ENCODE measurements at regions not wholly inside any gene's neighbourhood (a gene's known extent, or its start where the extent isn't known, plus 50 kb on each side); places are given as distances from the start of the nearest gene placed in this dataset.

DNA sequence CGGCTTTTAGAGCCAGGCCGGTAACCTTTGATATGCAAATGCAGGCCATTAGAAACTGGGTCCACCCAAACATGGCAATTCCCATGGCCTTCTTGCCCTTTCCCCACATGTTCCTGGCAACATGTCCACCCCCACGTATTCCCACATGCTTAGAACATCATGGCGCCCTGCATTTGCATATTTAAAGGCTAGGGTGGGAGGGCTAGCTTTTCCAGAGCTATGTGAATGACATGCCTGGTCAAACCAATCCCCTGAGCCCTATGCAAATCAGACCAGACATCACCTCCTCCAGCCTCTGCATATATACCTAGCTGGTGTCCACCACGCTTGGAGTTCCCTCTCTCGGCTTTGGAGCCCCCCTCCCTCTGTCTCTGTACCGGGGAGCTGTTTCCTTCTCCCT, 481.9 kb downstream of the CDH2 start:
- DNase-seq (ENCODE audit: low spot score in 2 of 2): no peak
- Mint-ChIP-seq H3K36me3 (peaks cover 0 to 8% of the 10 kb centered on the region in 2 donors), H3K9me3 (peaks cover 14 to 25% of the 10 kb centered on the region in 2 donors), H3K27ac (no peak overlapping the region)
- ATAC-seq: no peak

DNA sequence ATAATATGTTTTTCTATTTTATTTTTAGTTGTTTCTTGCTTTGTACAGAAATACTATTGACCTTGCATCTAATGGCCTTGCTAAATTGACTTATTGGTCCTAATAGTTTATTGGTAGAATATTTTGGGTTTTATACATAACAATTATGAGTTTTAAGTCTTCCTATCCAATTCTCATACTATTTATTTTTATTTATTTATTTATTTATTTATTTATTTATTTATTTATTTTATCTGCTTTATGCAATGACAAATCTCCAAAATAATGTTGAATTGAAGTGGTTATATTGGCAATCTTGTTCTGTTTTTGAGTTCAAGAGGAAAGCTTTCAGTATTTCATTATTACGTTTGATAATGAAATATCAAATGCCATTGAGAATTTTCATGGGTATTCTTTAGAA, 488.3 kb downstream of the CDH2 start:
- Mint-ChIP-seq H3K9me3 (peaks cover 9 to 12% of the 10 kb centered on the region in 2 donors), H3K27ac (no peak overlapping the region), H3K36me3 (no peaks in the 10 kb centered on the region)
- no peak for DNase-seq (ENCODE audit: low spot score in 2 of 2)
- ATAC-seq: no peak

DNA sequence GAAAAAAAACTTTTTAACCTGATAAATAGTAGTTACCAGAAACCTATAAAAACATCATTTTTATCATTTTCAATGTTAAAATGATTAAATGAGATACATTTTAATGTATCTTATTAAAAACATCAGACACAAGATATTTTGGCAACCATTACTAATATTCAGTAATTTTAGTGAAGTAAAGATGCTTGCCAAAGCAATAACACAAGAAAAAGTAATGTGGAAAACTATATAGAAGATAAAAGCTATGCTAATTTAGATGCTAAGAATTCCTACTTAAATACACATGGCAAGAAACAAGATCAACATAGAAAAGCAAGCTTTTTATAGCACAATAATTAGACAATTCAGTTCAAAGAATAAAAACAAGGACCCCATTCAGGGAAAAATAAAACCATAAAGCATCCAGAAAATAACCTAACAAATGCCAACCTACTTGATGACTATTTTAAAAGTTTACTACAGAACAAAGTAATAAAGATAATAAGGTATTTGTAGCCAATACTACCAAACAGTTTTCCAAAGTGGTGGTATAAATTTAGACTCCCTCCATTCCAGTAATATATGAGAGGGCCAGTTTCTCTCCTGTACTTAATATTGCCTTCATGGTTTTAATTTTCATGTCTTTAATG, 489.5 kb downstream of the CDH2 start:
- DNase-seq (ENCODE audit: low spot score in 2 of 2): no peak

DNA sequence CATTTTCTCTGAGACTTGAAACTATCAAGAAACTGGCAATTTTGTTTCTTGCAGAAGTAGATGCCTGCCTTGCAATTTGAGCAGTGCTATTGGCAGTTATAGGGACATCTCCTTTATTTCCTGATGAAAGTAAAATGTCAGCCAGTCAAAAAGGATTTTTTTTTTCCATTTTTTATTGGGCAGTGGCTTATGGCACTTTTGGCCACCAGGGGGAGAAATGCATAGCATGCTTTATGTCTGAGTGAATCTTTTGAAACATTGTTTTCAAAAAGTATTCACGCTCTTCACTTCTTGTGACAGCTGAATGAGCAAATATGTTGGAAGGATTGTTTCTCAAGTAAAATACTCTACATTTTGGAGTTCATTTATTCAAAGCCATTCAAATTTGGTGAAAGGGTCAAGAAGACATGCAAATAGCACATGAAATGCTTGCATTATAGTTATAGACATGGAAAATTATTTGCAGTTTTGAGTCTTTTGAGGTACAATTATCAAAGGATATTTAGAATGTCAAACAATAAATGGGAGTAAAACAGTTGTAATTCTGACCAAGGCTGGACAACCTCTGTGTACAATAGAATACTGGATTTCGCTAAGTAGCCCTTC, 491.0 kb downstream of the CDH2 start:
- Mint-ChIP-seq H3K36me3 (no peaks in the 10 kb centered on the region), H3K27ac (no peak overlapping the region), H3K9me3 (peaks cover 6 to 12% of the 10 kb centered on the region in 2 donors)
- no peak for DNase-seq (ENCODE audit: low spot score in 2 of 2)
- no peak for ATAC-seq

More for the DNA sequence above, 489.5 kb downstream of the CDH2 start:
- no peak for ATAC-seq
- Mint-ChIP-seq H3K9me3 (peaks cover 6 to 12% of the 10 kb centered on the region in 2 donors), H3K36me3 (no peaks in the 10 kb centered on the region), H3K27ac (no peak overlapping the region)

DNA sequence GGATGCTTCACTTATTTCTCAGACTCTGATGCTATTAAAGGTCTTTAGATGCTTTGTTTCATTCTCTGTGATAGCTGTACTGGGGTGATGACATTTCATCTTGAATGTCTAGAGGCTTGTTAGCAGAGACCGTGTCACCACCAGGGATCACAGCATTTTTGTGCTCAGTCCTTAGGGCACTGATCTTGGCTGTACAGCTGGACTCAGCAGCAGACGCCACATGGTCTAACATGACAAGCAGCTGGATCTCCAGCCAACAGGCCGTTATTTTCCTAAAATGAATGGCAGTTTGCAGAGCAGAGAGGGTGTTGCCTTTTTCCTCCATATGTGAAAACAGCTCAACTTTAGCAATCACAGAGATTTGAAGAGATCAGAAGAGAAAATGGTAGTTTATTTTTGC, 491.8 kb downstream of the CDH2 start:
- no peak for ATAC-seq
- Mint-ChIP-seq H3K27ac (no peak overlapping the region), H3K36me3 (no peaks in the 10 kb centered on the region), H3K9me3 (peaks cover 6 to 15% of the 10 kb centered on the region in 2 donors)
- no peak for DNase-seq (ENCODE audit: low spot score in 2 of 2)

DNA sequence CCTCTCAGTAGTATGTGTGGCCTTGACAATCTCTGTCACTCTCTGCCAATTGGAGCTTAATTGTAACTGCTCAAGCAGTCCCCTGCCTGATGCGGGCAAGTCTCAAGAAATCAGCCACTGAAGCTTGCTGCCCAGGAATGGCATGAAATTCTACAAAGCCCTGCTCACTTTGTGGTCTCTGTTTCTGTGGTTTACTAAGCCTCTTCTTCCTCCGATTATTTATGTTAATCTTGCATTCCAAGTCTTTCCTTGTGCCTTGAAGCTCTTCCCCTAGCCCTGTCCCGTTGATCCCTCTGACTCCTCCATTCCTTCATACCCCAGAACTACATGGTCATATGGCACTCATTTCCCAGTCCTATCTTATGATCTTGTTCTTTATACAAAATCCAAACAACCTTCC, 489.3 kb upstream of the CHST9 start:
- ATAC-seq (no peak), DNase-seq (ENCODE audit: low spot score in 2 of 2) (no peak)
- no peak overlapping the region for H3K27ac Mint-ChIP-seq
- peaks cover 10 to 18% of the 10 kb centered on the region in 2 donors for H3K9me3 Mint-ChIP-seq
- H3K36me3 Mint-ChIP-seq: peaks cover 6 to 7% of the 10 kb centered on the region in 2 donors

DNA sequence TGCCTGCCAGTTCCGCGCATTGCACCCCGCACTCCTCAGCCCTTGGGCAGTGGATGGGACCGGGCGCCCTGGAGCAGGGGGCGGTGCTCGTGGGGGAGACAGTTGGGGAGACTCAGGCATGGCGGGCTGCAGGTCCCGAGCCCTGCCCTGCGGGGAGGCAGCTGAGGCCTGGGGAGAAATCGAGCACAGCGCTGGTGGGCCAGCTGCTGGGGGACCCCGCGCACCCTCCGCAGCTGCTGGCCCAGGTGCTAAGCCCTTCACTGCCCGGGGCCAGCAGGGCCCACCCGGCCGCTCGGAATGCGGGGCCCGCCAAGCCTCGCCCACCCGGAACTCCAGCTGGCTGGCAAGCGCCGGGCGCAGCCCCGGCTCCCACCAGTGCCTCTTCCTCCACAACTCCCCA, 488.8 kb upstream of the CHST9 start:
- ATAC-seq (no peak), DNase-seq (ENCODE audit: low spot score in 2 of 2) (no peak)
- H3K36me3 Mint-ChIP-seq: peaks cover 6 to 7% of the 10 kb centered on the region in 2 donors
- no peak overlapping the region for H3K27ac Mint-ChIP-seq
- peaks cover 10 to 18% of the 10 kb centered on the region in 2 donors for H3K9me3 Mint-ChIP-seq

DNA sequence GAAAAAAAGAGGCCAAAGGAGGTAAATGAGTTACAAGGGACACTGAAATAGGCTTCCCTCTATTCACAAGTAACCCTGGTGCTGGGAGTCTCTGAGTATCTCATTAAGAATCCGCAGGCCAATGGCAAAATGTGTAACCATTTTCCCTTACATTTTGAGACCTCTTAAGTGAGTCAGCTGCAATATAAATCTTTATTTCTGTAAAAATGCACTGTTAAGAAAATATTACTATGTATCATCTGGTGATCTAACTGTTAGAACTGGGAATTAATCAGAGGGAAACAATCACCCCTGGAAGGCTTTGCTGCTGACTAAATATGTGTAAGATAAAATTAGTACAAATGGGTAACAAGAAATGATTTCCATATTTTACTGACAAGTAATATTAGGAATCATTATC, 483.1 kb upstream of the CHST9 start:
- Mint-ChIP-seq H3K9me3 (peaks cover 3 to 8% of the 10 kb centered on the region in 2 donors), H3K36me3 (peaks cover under 1 to 2% of the 10 kb centered on the region in 2 donors), H3K27ac (no peak overlapping the region)
- ATAC-seq (no peak), DNase-seq (ENCODE audit: low spot score in 2 of 2) (no peak)

DNA sequence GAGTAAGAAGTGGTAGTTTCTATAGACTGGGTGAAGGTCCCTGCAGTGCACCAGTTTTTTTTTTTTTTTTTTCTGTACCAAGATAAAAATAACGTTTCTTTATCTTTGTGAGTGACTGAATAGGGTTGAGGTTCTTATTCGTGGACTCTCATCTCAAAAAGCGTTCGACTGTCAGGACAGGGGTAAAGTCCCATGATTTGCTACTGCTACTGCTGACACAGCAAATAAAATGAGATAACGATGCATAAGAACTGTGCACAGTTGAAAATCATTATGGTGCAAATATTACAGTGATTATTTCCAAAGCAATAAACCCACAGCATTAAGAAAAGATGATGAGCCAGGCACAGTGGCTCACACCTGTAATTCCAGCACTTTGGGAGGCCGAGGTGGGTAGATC, 482.0 kb upstream of the CHST9 start:
- Mint-ChIP-seq H3K36me3 (peaks cover 4% of the 10 kb centered on the region in 2 donors), H3K9me3 (peaks cover 9 to 19% of the 10 kb centered on the region in 2 donors), H3K27ac (no peak overlapping the region)
- DNase-seq (ENCODE audit: low spot score in 2 of 2): no peak
- no peak for ATAC-seq

DNA sequence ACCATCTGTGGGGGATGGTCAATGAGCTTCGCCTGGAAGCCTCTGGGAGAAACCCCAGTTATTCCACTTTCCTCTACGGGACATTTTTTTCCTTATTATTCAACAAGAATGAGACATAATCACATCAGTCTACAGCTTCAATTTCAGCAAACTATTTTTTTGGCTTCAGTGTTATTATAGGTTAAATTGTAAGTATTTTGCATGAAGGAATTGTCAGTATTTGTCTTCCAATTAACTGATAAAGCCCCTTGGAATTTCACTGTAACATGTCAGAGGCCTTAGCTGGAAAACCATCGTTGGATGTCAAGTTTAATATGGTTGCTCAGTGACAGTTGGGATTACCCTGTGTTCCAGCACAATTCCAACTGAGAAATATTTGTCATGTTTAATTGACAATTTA, 480.9 kb upstream of the CHST9 start:
- Mint-ChIP-seq H3K36me3 (peaks cover 4% of the 10 kb centered on the region in 2 donors), H3K9me3 (peaks cover 12 to 19% of the 10 kb centered on the region in 2 donors), H3K27ac (no peak overlapping the region)
- no peak for ATAC-seq
- DNase-seq (ENCODE audit: low spot score in 2 of 2): no peak

DNA sequence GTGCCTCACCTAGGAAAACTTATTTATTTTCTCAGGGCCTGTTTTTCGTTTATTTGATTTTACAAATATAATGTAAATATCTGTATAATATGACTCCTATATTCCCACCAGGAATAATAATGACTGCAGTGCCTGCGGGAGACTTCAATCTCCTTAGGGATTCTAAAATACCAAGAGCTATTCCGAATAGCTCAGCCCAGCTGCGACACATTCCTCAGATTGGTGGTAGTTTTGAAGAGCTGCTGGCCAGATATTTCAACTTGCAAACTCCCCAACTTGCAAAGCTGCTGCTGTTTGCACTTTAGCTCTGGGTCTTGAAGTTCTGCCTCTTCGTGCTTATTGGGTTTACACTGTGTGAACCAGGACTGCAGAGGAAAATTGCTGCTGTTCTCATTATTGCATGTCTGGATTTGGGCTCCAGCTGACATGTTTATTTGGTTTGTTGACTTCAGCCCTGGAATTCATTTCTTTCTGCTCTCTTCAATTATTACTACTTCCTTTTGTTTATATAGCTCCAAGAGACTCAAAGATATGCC, 480.2 kb upstream of the CHST9 start:
- Mint-ChIP-seq H3K27ac (no peak overlapping the region), H3K9me3 (peaks cover 12 to 19% of the 10 kb centered on the region in 2 donors), H3K36me3 (peaks cover 4% of the 10 kb centered on the region in 2 donors)
- DNase-seq (ENCODE audit: low spot score in 2 of 2) (no peak), ATAC-seq (no peak)

DNA sequence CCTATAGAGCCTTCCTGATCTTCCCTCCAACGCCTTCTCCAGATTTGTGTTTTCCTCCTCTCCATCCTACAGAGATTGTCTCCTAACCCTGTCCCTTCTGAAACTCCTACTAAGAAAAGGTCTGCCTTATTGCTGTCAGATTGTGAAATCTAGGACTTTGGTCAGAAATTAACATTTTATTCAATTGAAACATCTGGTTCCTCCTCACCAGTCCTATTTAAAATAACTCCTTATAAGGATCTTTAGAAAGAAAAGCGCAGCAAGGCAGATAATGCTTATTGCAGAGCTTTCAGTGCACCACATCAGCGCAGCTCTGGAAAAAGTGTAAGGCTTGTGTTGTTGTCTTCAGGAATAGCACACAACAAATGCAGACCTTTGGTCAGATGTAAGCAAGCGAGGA, 477.8 kb upstream of the CHST9 start:
- no peak overlapping the region for H3K27ac Mint-ChIP-seq
- H3K9me3 Mint-ChIP-seq: peaks cover 12 to 18% of the 10 kb centered on the region in 2 donors
- H3K36me3 Mint-ChIP-seq: peaks cover 4% of the 10 kb centered on the region in 2 donors
- ATAC-seq: no peak
- no peak for DNase-seq (ENCODE audit: low spot score in 2 of 2)

DNA sequence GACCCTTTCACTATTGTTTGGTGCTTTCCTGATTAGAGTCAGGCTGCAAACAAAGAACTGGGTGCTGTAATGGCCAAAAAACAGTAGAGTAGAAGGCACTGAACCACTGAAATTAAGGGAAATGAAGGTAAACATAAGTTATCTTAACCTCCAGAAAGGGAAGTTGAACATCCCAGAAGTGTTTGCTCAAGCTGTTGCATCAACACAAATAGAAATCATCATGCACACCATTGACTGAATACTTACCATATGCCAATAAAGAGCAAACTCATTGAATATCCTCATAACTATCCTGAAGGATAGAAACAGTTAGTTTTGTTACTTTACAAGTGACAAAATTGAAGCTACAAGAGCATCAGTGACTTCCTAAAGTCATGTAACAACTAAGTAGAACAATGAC, 477.4 kb upstream of the CHST9 start:
- DNase-seq (ENCODE audit: low spot score in 2 of 2): no peak
- Mint-ChIP-seq H3K9me3 (peaks cover 12 to 15% of the 10 kb centered on the region in 2 donors), H3K27ac (no peak overlapping the region), H3K36me3 (peaks cover 4% of the 10 kb centered on the region in 2 donors)
- no peak for ATAC-seq

DNA sequence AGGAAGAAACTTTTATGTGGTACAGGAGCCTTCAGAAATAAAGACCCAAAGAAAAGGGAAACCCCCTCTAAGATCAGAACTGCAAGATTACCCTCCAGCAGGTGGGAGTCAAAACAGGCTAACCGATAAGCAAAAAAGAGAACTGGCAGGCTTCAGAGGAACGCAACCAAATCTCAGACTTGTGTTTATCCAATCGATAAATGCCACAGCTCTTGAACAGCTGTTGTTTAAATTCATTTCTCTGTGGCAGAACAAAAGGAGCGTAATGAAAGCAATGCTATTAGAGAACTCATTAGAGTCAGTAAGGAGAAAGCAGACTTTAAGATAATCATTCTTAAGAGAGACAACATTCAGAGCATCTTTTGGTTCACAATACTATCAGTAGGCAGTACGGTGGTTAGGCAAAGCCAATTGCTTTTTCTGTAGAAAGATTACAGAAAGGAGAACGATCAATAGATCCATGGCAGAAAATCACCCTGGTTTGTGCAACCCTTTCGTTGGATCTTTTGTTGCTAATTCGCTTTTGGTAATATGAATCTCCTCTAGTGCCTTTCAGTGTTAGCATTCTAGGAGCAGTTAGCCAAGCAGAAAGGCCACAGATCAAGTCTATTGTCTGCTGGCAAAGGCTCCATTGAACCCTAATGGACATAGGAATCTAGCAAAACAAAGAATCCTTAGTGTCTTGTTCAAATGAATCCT, 476.4 kb upstream of the CHST9 start:
- DNase-seq (ENCODE audit: low spot score in 2 of 2): no peak
- H3K9me3 Mint-ChIP-seq: peaks cover 12 to 15% of the 10 kb centered on the region in 2 donors
- H3K27ac Mint-ChIP-seq: no peak overlapping the region
- H3K36me3 Mint-ChIP-seq: peaks cover 4% of the 10 kb centered on the region in 2 donors
- ATAC-seq: no peak

DNA sequence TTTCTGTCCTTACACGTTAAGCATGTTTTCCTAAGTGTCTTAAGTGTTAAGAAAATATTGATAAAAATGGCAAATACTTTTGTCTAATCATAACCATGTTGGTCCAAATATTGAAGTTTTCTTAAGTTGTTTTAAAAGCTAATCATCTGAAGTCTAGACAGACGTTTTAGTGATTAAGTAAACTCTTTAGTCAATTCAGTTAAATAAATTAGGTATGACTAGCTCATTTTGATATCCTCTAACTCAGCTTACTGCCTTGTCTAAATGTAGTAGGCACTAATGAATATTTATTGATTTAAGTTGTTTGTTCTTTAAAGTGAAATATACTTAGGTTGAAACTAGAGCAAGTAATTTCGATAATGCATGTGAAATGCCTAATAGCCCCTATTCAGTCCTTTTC, 471.8 kb upstream of the CHST9 start:
- no peak overlapping the region for H3K27ac Mint-ChIP-seq
- peaks cover 0 to 4% of the 10 kb centered on the region in 2 donors for H3K9me3 Mint-ChIP-seq
- ATAC-seq (no peak), DNase-seq (ENCODE audit: low spot score in 2 of 2) (no peak)
- no peaks in the 10 kb centered on the region for H3K36me3 Mint-ChIP-seq

DNA sequence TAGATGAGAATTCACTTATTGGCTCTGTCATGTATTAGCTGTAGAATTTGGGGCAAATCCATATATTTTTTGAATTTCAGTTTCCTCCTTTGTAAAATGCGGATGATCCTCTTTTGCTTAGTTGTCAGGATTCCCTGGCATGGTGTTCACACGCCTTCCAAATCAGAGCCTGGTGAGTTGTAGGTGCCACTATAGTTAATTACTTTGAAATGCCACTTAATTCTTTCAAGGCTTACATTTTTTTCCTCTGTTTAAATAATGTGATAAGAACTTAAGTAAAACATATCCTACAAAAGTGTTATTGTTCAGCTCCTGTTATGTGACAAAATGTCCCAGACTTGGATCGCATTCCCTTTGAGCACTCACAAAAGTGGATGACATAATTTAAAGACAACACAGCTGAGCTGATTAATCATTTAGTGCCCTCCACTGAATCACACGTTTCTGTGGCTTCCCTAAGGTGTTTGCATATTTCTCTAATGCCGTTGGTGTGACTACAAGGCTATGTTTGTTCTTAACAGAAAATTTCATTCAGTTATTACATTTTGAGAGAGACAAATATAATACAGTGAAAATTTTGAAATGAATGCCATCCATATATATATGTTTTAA, 471.2 kb upstream of the CHST9 start:
- no peaks in the 10 kb centered on the region for H3K36me3 Mint-ChIP-seq
- DNase-seq (ENCODE audit: low spot score in 2 of 2): no peak
- peaks cover 0 to 1% of the 10 kb centered on the region in 2 donors for H3K9me3 Mint-ChIP-seq
- ATAC-seq: no peak
- H3K27ac Mint-ChIP-seq: no peak overlapping the region

DNA sequence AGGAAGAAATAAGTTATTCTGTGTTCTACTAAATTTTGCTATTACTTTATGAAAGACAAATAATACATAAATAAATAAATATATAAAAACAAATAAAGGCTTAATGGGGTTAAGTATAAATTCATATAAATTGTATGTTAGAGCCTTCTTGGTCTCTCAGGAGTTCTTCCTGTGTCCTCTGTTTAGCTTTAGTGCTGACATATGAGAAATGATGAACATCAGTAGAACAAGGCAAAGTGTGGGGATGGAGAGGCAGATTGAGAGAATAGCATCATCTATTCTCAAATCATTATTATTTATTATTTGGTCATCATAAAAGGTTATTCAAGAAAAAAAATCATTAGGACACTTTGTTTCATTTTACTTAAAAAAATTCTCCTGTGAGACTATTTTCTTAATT, 468.1 kb upstream of the CHST9 start:
- peaks cover 0 to 4% of the 10 kb centered on the region in 2 donors for H3K9me3 Mint-ChIP-seq
- DNase-seq (ENCODE audit: low spot score in 2 of 2) (no peak), ATAC-seq (no peak)
- no peak overlapping the region for H3K27ac Mint-ChIP-seq
- H3K36me3 Mint-ChIP-seq: no peaks in the 10 kb centered on the region

Measured in activated naive CD4-positive, alpha-beta T cell treated with anti-CD3 and anti-CD28 coated beads, Interleukin-2, amount 50 U/mL, for 72 hours (primary cell).